A673 (cell line): ENCODE measurements at regions not wholly inside any gene's neighbourhood (a gene's known extent, or its start where the extent isn't known, plus 50 kb on each side); places are given as distances from the start of the nearest gene placed in this dataset.

Experiments
- EZH2 ChIP-seq: fragments of 200-600 bp; sonication (generic); IDR thresholded peaks from 2 replicates; pipeline ENCODE4 v1.6.1; 2017; ENCODE audit warnings: borderline replicate concordance, low read depth, mild to moderate bottlenecking, mixed read lengths, antibody characterized with exemption, low read length; ENCODE audit not compliant: poor library complexity, severe bottlenecking
- TF ChIP-seq, protein P1 (sequence below): fragments of 300-800, 200-600 bp; sonication (generic); conservative IDR thresholded peaks from 2 replicates; pipeline ENCODE4 v1.5.1; 2017; ENCODE audit warnings: low read depth, mild to moderate bottlenecking, antibody characterized with exemption, low read length, moderate library complexity, mixed read lengths

DNA sequence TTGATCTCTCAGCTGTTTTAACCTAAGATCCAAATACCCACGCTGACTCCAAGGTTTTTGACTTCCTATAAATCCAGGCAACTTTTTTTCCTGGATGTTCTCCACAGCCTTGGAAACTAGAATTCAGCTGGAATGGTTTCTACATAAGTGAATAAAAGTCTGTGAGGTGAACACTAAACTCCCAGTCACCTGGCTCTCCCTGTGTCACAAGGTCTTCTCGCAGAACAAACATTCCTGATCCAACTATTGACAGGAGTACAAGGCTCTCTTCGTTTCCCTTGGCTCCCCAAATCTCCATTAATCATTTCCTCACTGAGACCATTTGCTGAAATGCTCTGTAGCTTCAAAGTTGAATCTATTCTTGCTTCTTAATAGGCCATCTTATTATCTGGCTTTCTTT is 265.7 kb downstream of the ADGRG6 start:
- TF ChIP-seq, protein P1, sequence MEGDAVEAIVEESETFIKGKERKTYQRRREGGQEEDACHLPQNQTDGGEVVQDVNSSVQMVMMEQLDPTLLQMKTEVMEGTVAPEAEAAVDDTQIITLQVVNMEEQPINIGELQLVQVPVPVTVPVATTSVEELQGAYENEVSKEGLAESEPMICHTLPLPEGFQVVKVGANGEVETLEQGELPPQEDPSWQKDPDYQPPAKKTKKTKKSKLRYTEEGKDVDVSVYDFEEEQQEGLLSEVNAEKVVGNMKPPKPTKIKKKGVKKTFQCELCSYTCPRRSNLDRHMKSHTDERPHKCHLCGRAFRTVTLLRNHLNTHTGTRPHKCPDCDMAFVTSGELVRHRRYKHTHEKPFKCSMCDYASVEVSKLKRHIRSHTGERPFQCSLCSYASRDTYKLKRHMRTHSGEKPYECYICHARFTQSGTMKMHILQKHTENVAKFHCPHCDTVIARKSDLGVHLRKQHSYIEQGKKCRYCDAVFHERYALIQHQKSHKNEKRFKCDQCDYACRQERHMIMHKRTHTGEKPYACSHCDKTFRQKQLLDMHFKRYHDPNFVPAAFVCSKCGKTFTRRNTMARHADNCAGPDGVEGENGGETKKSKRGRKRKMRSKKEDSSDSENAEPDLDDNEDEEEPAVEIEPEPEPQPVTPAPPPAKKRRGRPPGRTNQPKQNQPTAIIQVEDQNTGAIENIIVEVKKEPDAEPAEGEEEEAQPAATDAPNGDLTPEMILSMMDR: no peak
- TF ChIP-seq EZH2: no peak
